PC-3 (cell line): ENCODE measurements at regions not wholly inside any gene's neighbourhood (a gene's known extent, or its start where the extent isn't known, plus 50 kb on each side); places are given as distances from the start of the nearest gene placed in this dataset.

Experiments
- CTCF ChIP-seq: fragments of 300-600 bp; sonication (generic); conservative IDR thresholded peaks from 2 replicates; pipeline ENCODE4 v1.5.1; 2017; ENCODE audit warnings: antibody characterized with exemption, low read depth, mild to moderate bottlenecking, low read length
- EZH2 ChIP-seq: fragments of 300-600 bp; sonication (generic); IDR thresholded peaks from one replicate; pipeline ENCODE4 v1.6.1; 2017; ENCODE audit warnings: antibody characterized with exemption, mild to moderate bottlenecking, low read length; ENCODE audit not compliant: unreplicated experiment

GRCh38 chr3:115563984-115564383 lies 59.3 kb upstream of the GAP43 start:
- TF ChIP-seq CTCF (no peak), EZH2 (no peak)
